IMR-90 (cell line): ENCODE measurements at regions not wholly inside any gene's neighbourhood (a gene's known extent, or its start where the extent isn't known, plus 50 kb on each side); places are given as distances from the start of the nearest gene placed in this dataset.

Source experiments
- ATAC-seq: fragments of 200-7000 bp; cut with Tn5 transposase; 2 replicates; pipeline ENCODE4 v1.9.1; 2020; ENCODE audit warnings: low read depth, mild to moderate bottlenecking, moderate library complexity
- BruUV-seq: library from RNA; stranded (reverse); fragments of 400-500 nt; replicated peaks from 2 replicates; lab custom pipeline; 2021; lab: Mats Ljungman, UMichigan
- CTCF ChIA-PET: fragments of 300-600 bp; formaldehyde crosslinking; extraction: SDS; loops from one replicate; lab custom pipeline; 2021; ENCODE audit warnings: antibody characterized with exemption; lab: Yijun Ruan, JAX
- POLR2A ChIA-PET: fragments of 300-600 bp; sonication (Branson Sonifier 250); formaldehyde crosslinking; loops from one replicate; lab custom pipeline; 2022; ENCODE audit warnings: antibody characterized with exemption; ENCODE audit not compliant: unreplicated experiment; lab: Charles Lee
- DNase-seq: peaks from one replicate; pipeline ENCODE4 v3.0.0; 2013
- H2AFZ ChIP-seq: replicated peaks from 2 replicates; pipeline ENCODE3; 2013; ENCODE audit warnings: low read length, mild to moderate bottlenecking; ENCODE audit not compliant: poor library complexity
- H2AK5ac ChIP-seq: 2 replicates; pipeline ENCODE4 v1.6.1; 2013; ENCODE audit warnings: low read depth, low read length, inconsistent platforms
- H2AK9ac ChIP-seq: replicated peaks from 2 replicates; pipeline ENCODE3; 2013; ENCODE audit warnings: mild to moderate bottlenecking, low read depth, low read length, moderate library complexity; ENCODE audit not compliant: poor library complexity
- H2BK120ac ChIP-seq: 2 replicates; pipeline ENCODE4 v1.6.1; 2013; ENCODE audit warnings: low read depth, low read length, inconsistent platforms
- H2BK15ac ChIP-seq: 3 replicates; pipeline ENCODE4 v1.6.1; 2013; ENCODE audit warnings: low read depth, low read length, inconsistent platforms
- H2BK20ac ChIP-seq: 2 replicates; pipeline ENCODE4 v1.6.1; 2013; ENCODE audit warnings: low read depth, mild to moderate bottlenecking, inconsistent platforms, low read length, moderate library complexity
- H2BK5ac ChIP-seq: 2 replicates; pipeline ENCODE4 v1.6.1; 2013; ENCODE audit warnings: mild to moderate bottlenecking, low read depth, low read length, inconsistent platforms; ENCODE audit not compliant: poor library complexity, severe bottlenecking
- H3K14ac ChIP-seq: replicated peaks from 2 replicates; pipeline ENCODE4 v1.6.1; 2013; ENCODE audit warnings: low read depth, low read length, inconsistent platforms
- H3K18ac ChIP-seq: 2 replicates; pipeline ENCODE4 v1.6.1; 2013; ENCODE audit warnings: low read depth, low read length, control low read depth
- H3K23ac ChIP-seq: 2 replicates; pipeline ENCODE4 v1.6.1; 2013; ENCODE audit warnings: low read depth, low read length, inconsistent platforms
- H3K27ac ChIP-seq: 2 replicates; pipeline ENCODE4 v1.5.1; 2013; ENCODE audit warnings: mild to moderate bottlenecking, control low read depth, low read length; ENCODE audit not compliant: insufficient read depth
- H3K27me3 ChIP-seq: 2 replicates; pipeline ENCODE4 v1.6.1; 2013; ENCODE audit warnings: low read length; ENCODE audit not compliant: control insufficient read depth, insufficient read depth
- H3K36me3 ChIP-seq: 2 replicates; pipeline ENCODE4 v1.6.1; 2013; ENCODE audit warnings: low read length, mixed read lengths; ENCODE audit not compliant: control insufficient read depth, insufficient read depth
- H3K4ac ChIP-seq: 2 replicates; pipeline ENCODE4 v1.6.1; 2013; ENCODE audit warnings: low read depth, low read length, inconsistent platforms
- H3K4me1 ChIP-seq: 2 replicates; pipeline ENCODE4 v1.6.1; 2013; ENCODE audit warnings: low read length, mixed read lengths; ENCODE audit not compliant: control insufficient read depth, insufficient read depth
- H3K4me2 ChIP-seq: 2 replicates; pipeline ENCODE4 v1.6.1; 2013; ENCODE audit warnings: low read depth, mild to moderate bottlenecking, control low read depth, low read length, moderate library complexity
- H3K4me3 ChIP-seq: 2 replicates; pipeline ENCODE4 v1.5.1; 2013; ENCODE audit warnings: low read depth, mild to moderate bottlenecking, control low read depth, low read length, moderate library complexity; ENCODE audit not compliant: insufficient read depth
- H3K56ac ChIP-seq: 2 replicates; pipeline ENCODE4 v1.6.1; 2013; ENCODE audit warnings: low read length, inconsistent platforms; ENCODE audit not compliant: insufficient read depth; ENCODE audit errors: extremely low read depth
- H3K79me1 ChIP-seq, 2 experiments: 2 replicates each; pipeline ENCODE4 v1.6.1; 2013; ENCODE audit warnings: low read length in 2 of 2, inconsistent platforms in 1 of 2, low read depth in 1 of 2
- H3K9ac ChIP-seq: 2 replicates; pipeline ENCODE4 v1.6.1; 2013; ENCODE audit warnings: low read depth, low read length, control low read depth
- H3K9me1 ChIP-seq: 2 replicates; pipeline ENCODE4 v1.6.1; 2013; ENCODE audit warnings: low read length, inconsistent platforms; ENCODE audit not compliant: insufficient read depth
- H3K9me3 ChIP-seq: 2 replicates; pipeline ENCODE4 v1.6.1; 2013; ENCODE audit warnings: low read length; ENCODE audit not compliant: control insufficient read depth, insufficient read depth
- H4K20me1 ChIP-seq: 2 replicates; pipeline ENCODE4 v1.6.1; 2013; ENCODE audit warnings: low read length, inconsistent platforms; ENCODE audit not compliant: insufficient read depth
- H4K5ac ChIP-seq: 2 replicates; pipeline ENCODE4 v1.6.1; 2013; ENCODE audit warnings: mild to moderate bottlenecking, low read depth, low read length, control low read depth
- H4K8ac ChIP-seq, 2 experiments: 2 replicates each; pipeline ENCODE4 v1.6.1; 2013; ENCODE audit warnings: low read depth in 2 of 2, low read length in 2 of 2, control low read depth in 1 of 2, inconsistent platforms in 1 of 2
- H4K91ac ChIP-seq: 2 replicates; pipeline ENCODE4 v1.6.1; 2013; ENCODE audit warnings: low read depth, low read length, inconsistent platforms; ENCODE audit not compliant: insufficient read depth
- BHLHE40 ChIP-seq: fragments of 150-350 bp; IDR thresholded peaks from 2 replicates; pipeline ENCODE4 v1.6.1; 2016; ENCODE audit warnings: mild to moderate bottlenecking, low read depth, low read length
- CEBPB ChIP-seq: IDR thresholded peaks from 2 replicates; pipeline ENCODE4 v1.6.1; 2012; ENCODE audit warnings: low read depth, low read length, improper control_type of control experiment
- CHD1 ChIP-seq: IDR thresholded peaks from 2 replicates; pipeline ENCODE4 v1.6.1; 2012; ENCODE audit warnings: low read depth, low read length, improper control_type of control experiment
- FOS ChIP-seq: fragments of 150-350 bp; IDR thresholded peaks from 2 replicates; pipeline ENCODE4 v1.6.1; 2016; ENCODE audit warnings: low read depth, low read length
- MAFK ChIP-seq: IDR thresholded peaks from 2 replicates; pipeline ENCODE4 v1.6.1; 2012; ENCODE audit warnings: low read depth, low read length, improper control_type of control experiment
- MAZ ChIP-seq: IDR thresholded peaks from 2 replicates; pipeline ENCODE4 v1.6.1; 2012; ENCODE audit warnings: low read depth, mild to moderate bottlenecking, low read length, improper control_type of control experiment, moderate library complexity, borderline replicate concordance
- MXI1 ChIP-seq: IDR thresholded peaks from 2 replicates; pipeline ENCODE4 v1.6.1; 2012; ENCODE audit warnings: low read depth, mild to moderate bottlenecking, low read length, moderate library complexity, borderline replicate concordance
- NFE2L2 ChIP-seq: fragments of 150-350 bp; IDR thresholded peaks from 2 replicates; pipeline ENCODE4 v1.6.1; 2016; ENCODE audit warnings: low read depth, mild to moderate bottlenecking, low read length
- POLR2A ChIP-seq: IDR thresholded peaks from 2 replicates; pipeline ENCODE4 v1.6.1; 2012; ENCODE audit warnings: mild to moderate bottlenecking, low read depth, low read length
- RAD21 ChIP-seq: IDR thresholded peaks from 2 replicates; pipeline ENCODE4 v1.6.1; 2012; ENCODE audit warnings: low read length, improper control_type of control experiment
- RCOR1 ChIP-seq: IDR thresholded peaks from 2 replicates; pipeline ENCODE4 v1.6.1; 2012; ENCODE audit warnings: mild to moderate bottlenecking, low read length, improper control_type of control experiment; ENCODE audit not compliant: insufficient replicate concordance
- RFX5 ChIP-seq: IDR thresholded peaks from 2 replicates; pipeline ENCODE4 v1.8.0; 2012; ENCODE audit warnings: low read depth, mild to moderate bottlenecking, low read length, moderate library complexity
- SMC3 ChIP-seq: fragments of 150-350 bp; IDR thresholded peaks from 2 replicates; pipeline ENCODE4 v1.6.1; 2016; ENCODE audit warnings: low read depth, mild to moderate bottlenecking, antibody characterized with exemption, low read length, moderate library complexity
- WGBS, 2 experiments: methylation state at CpG; one replicate each; pipeline versions ENCODE4 v1.1.5 to v1.1.7; 2013; ENCODE audit warnings: missing lambda C conversion rate in 2 of 2; ENCODE audit not compliant: insufficient read length in 1 of 2; ENCODE audit errors: extremely low coverage in 2 of 2; 5-methylcytosine and 5-hydroxymethylcytosine counted together
- dilution Hi-C: fragments of 300-500 bp; cut with HindIII; formaldehyde crosslinking; loops from one replicate; pipeline ENCODE4 v1.14.3; 2018; ENCODE audit warnings: low sequenced_read_pairs; ENCODE audit not compliant: unreplicated experiment
- in situ Hi-C: fragments of 300-500 bp; cut with MboI; formaldehyde crosslinking; loops from 3 replicates; pipeline ENCODE4 v1.14.3; 2019; ENCODE audit warnings: low sequenced_read_pairs, inconsistent platforms, mixed read lengths
- intact Hi-C: fragments of 100-400 bp; cut with micrococcal nuclease; formaldehyde crosslinking; loops from 2 replicates; pipeline ENCODE4 v1.10.0; 2022
- TF ChIP-seq, protein P1 (sequence below): conservative IDR thresholded peaks from 2 replicates; pipeline ENCODE4 v1.5.1; 2012; ENCODE audit warnings: mild to moderate bottlenecking, low read depth, low read length, improper control_type of control experiment
- TF ChIP-seq, protein P2 (sequence below): fragments of 150-350 bp; IDR thresholded peaks from 2 replicates; pipeline ENCODE4 v1.6.1; 2016; ENCODE audit warnings: low read depth, mild to moderate bottlenecking, low read length, moderate library complexity, borderline replicate concordance
- TF ChIP-seq, protein P3 (sequence below): fragments of 150-350 bp; IDR thresholded peaks from 2 replicates; pipeline ENCODE4 v1.6.1; 2017; ENCODE audit warnings: mild to moderate bottlenecking, antibody characterized with exemption, low read length, low read depth

GRCh38 chr2:220932041-220932440 lies 640.1 kb downstream of the EPHA4 start:
- Histone ChIP-seq H3K18ac (peak overlapping the region; percentile 18; the same call in 1 of the 2 replicates), H2AK9ac (no peak overlapping the region), H3K23ac (no peak overlapping the region), H3K36me3 (no peaks in the 10 kb centered on the region), H4K5ac (no peak overlapping the region), H3K4me3 (no peak overlapping the region), H2AK5ac (no peak overlapping the region), H3K9me1 (0 out of 2 replicates have a peak, but pooled peaks cover 3% of the 10 kb centered on the region), H3K4me1 (peaks cover 12% of the 10 kb centered on the region), H2BK15ac (no peak overlapping the region), H3K9me3 (peaks cover 12% of the 10 kb centered on the region), H3K14ac (no peak overlapping the region), H3K79me1 (no peaks in the 10 kb centered on the region), H3K56ac (no peak overlapping the region), H2BK20ac (no peak overlapping the region), H3K4ac (no peak overlapping the region), H2BK5ac (no peak overlapping the region), H4K20me1 (no peaks in the 10 kb centered on the region), H3K4me2 (no peak overlapping the region), H2AFZ (no peak overlapping the region), H4K8ac (no peak overlapping the region), H4K91ac (no peak overlapping the region), H3K9ac (no peak overlapping the region), H3K27me3 (peaks cover 24% of the 10 kb centered on the region), H2BK120ac (no peak overlapping the region), H3K27ac (no peak overlapping the region)
- ATAC-seq (no peak), DNase-seq (no peak)
- ChIA-PET CTCF (interaction anchor here (1.1 kb wide), 1 partner anchor 17 kb away, joined by 3 read pairs; no protein-coding TSS in a partner anchor), POLR2A (no interaction called here)
- TF ChIP-seq RAD21 (no peak), NFE2L2 (no peak), POLR2A (no peak), MAZ (no peak), MXI1 (no peak), RFX5 (no peak), CEBPB (no peak), MAFK (no peak), SMC3 (no peak), CHD1 (no peak), RCOR1 (no peak), FOS (no peak), BHLHE40 (no peak)
- TF ChIP-seq, protein P1, sequence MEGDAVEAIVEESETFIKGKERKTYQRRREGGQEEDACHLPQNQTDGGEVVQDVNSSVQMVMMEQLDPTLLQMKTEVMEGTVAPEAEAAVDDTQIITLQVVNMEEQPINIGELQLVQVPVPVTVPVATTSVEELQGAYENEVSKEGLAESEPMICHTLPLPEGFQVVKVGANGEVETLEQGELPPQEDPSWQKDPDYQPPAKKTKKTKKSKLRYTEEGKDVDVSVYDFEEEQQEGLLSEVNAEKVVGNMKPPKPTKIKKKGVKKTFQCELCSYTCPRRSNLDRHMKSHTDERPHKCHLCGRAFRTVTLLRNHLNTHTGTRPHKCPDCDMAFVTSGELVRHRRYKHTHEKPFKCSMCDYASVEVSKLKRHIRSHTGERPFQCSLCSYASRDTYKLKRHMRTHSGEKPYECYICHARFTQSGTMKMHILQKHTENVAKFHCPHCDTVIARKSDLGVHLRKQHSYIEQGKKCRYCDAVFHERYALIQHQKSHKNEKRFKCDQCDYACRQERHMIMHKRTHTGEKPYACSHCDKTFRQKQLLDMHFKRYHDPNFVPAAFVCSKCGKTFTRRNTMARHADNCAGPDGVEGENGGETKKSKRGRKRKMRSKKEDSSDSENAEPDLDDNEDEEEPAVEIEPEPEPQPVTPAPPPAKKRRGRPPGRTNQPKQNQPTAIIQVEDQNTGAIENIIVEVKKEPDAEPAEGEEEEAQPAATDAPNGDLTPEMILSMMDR, result no peak
- TF ChIP-seq, protein P2, sequence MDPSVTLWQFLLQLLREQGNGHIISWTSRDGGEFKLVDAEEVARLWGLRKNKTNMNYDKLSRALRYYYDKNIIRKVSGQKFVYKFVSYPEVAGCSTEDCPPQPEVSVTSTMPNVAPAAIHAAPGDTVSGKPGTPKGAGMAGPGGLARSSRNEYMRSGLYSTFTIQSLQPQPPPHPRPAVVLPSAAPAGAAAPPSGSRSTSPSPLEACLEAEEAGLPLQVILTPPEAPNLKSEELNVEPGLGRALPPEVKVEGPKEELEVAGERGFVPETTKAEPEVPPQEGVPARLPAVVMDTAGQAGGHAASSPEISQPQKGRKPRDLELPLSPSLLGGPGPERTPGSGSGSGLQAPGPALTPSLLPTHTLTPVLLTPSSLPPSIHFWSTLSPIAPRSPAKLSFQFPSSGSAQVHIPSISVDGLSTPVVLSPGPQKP, result no peak
- TF ChIP-seq, protein P3, sequence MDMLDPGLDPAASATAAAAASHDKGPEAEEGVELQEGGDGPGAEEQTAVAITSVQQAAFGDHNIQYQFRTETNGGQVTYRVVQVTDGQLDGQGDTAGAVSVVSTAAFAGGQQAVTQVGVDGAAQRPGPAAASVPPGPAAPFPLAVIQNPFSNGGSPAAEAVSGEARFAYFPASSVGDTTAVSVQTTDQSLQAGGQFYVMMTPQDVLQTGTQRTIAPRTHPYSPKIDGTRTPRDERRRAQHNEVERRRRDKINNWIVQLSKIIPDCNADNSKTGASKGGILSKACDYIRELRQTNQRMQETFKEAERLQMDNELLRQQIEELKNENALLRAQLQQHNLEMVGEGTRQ, result no peak
- BruUV-seq, result no TSS peak
- dilution Hi-C loops (no loop called here), intact Hi-C loops (loop anchor here (5.0 to 10.0 kb wide), 3 partner anchors 165 to 1197 kb away; no protein-coding TSS in a partner anchor), in situ Hi-C loops (no loop called here)
- no CpG with 5 or more reads among the region's 3 CpGs for WGBS, 2 experiments
